ENCODE measurements at regions not wholly inside any gene's neighbourhood (a gene's known extent, or its start where the extent isn't known, plus 50 kb on each side); places are given as distances from the start of the nearest gene placed in this dataset.

DNA sequence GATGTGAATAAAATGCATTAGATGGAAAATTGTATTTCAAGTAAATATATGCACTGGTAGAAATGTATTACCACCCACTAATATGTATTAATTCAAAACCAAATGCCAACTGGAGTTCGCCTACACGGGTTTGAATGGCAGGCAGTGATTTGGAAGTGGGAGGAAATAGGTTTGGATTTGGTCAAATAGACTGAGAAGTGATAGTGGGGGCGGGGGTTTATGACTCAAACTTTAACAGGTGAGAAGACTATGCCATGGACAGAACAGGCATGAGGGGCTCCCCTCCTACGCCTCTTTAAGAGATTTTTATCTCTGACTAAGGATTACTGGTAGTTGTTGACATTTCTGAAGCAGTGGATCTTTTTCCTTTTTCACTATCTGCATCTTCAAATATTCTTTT, 677.8 kb downstream of the NTRK3 start:
- intact Hi-C loops (cut with micrococcal nuclease), result no loop called here
- no peaks in the 10 kb centered on the region for H3K27me3 Mint-ChIP-seq (ENCODE audit: insufficient read depth, unreplicated experiment)
- TF ChIP-seq, protein P1, sequence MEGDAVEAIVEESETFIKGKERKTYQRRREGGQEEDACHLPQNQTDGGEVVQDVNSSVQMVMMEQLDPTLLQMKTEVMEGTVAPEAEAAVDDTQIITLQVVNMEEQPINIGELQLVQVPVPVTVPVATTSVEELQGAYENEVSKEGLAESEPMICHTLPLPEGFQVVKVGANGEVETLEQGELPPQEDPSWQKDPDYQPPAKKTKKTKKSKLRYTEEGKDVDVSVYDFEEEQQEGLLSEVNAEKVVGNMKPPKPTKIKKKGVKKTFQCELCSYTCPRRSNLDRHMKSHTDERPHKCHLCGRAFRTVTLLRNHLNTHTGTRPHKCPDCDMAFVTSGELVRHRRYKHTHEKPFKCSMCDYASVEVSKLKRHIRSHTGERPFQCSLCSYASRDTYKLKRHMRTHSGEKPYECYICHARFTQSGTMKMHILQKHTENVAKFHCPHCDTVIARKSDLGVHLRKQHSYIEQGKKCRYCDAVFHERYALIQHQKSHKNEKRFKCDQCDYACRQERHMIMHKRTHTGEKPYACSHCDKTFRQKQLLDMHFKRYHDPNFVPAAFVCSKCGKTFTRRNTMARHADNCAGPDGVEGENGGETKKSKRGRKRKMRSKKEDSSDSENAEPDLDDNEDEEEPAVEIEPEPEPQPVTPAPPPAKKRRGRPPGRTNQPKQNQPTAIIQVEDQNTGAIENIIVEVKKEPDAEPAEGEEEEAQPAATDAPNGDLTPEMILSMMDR (IDR thresholded peaks at IDR 0.05; ENCODE audit: unreplicated experiment), result no peak
- no peaks in the 10 kb centered on the region for H3K36me3 Mint-ChIP-seq (ENCODE audit: insufficient read depth, unreplicated experiment)
- BruUV-seq (replicated peaks), result no TSS peak
- ChIA-PET POLR2A (interaction anchor here (0.8 kb wide), 1 partner anchor 22 kb away, joined by 3 read pairs; no protein-coding TSS in a partner anchor), CTCF (interaction anchor here (1.1 to 1.3 kb wide), 2 partner anchors 13 to 25 kb away, joined by 3 read pairs; no protein-coding TSS in a partner anchor)
- H3K9me3 Mint-ChIP-seq (ENCODE audit: unreplicated experiment), result no peaks in the 10 kb centered on the region
- H3K4me3 Mint-ChIP-seq (ENCODE audit: unreplicated experiment), result no peak overlapping the region
- no peak overlapping the region for H3K27ac Mint-ChIP-seq (ENCODE audit: low read depth, unreplicated experiment)
- DNase-seq (ENCODE audit: unreplicated experiment), result no peak
- H3K4me1 Mint-ChIP-seq (ENCODE audit: insufficient read depth, unreplicated experiment), result peaks cover 17% of the 10 kb centered on the region

DNA sequence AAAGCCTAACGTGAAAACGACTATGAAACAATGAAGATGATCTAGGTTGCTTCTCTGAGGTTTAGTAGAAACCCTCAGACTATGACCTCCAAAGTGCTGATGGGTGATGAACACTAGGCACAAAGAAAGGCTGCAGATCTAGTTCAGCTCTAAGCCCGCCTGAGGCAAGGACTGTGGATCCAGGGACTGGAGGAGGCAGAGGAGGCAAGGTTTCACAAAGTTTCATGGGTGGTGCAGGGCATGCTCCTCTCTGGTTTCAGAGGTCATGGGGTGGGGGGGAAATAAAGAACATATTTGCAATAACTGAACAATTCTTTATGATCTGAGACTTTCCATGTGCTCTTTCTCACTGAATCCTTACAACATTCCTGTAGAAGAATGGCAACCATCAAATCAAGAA, 679.2 kb downstream of the NTRK3 start:
- Mint-ChIP-seq H3K27ac (ENCODE audit: low read depth, unreplicated experiment) (no peak overlapping the region), H3K27me3 (ENCODE audit: insufficient read depth, unreplicated experiment) (no peaks in the 10 kb centered on the region), H3K4me1 (ENCODE audit: insufficient read depth, unreplicated experiment) (peaks cover 23% of the 10 kb centered on the region), H3K4me3 (ENCODE audit: unreplicated experiment) (no peak overlapping the region), H3K9me3 (ENCODE audit: unreplicated experiment) (no peaks in the 10 kb centered on the region), H3K36me3 (ENCODE audit: insufficient read depth, unreplicated experiment) (no peaks in the 10 kb centered on the region)
- TF ChIP-seq, protein P1 (IDR thresholded peaks at IDR 0.05; ENCODE audit: unreplicated experiment), result no peak
- intact Hi-C loops (cut with micrococcal nuclease), result no loop called here
- ChIA-PET CTCF (interaction anchor here (0.6 to 0.7 kb wide), 5 partner anchors 13 to 1221 kb away, joined by 3 to 4 read pairs (median 3); no protein-coding TSS in a partner anchor), POLR2A (no interaction called here)
- no peak for DNase-seq (ENCODE audit: unreplicated experiment)
- BruUV-seq (replicated peaks), result no TSS peak

DNA sequence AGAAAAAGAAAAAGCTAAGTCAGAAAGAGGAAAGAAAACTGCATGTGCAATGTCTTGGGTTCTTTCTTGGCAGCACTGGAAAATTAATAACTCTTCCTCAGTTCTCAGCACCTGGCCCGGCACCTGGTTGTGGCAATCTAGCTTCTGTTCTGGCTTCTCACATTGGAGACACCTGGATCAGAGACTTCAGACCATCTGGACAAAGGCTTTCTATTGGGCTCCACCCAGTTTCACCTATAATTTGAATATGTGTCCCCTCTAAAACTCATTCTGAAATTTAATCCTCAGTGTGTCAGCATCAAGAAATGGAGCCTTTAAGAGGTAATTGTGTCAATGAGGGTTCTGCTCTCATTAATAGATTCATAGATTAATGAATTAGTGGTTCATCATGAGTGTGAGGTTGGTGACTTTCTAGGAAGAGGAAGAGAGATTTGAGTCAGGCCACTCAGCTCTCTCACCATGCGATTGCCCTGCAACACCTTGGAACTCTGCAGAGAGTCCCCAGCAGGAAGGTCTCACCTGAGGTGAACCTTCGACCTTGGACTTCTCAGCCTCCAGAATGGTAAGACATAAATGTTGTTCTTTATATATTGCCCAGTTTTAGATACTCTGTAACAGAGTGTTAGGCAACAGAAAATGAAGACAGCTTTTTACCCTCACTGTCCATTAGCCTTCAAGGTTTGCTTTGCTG, 679.9 kb downstream of the NTRK3 start:
- H3K27me3 Mint-ChIP-seq (ENCODE audit: insufficient read depth, unreplicated experiment), result no peaks in the 10 kb centered on the region
- no peak for DNase-seq (ENCODE audit: unreplicated experiment)
- TF ChIP-seq, protein P1 (IDR thresholded peaks at IDR 0.05; ENCODE audit: unreplicated experiment), result no peak
- no peaks in the 10 kb centered on the region for H3K9me3 Mint-ChIP-seq (ENCODE audit: unreplicated experiment)
- no peaks in the 10 kb centered on the region for H3K36me3 Mint-ChIP-seq (ENCODE audit: insufficient read depth, unreplicated experiment)
- H3K27ac Mint-ChIP-seq (ENCODE audit: low read depth, unreplicated experiment), result no peak overlapping the region
- ChIA-PET POLR2A (interaction anchor here (0.8 kb wide), 1 partner anchor 81 kb away, joined by 5 read pairs; no protein-coding TSS in a partner anchor), CTCF (interaction anchor here (0.6 kb wide), 3 partner anchors 13 to 1089 kb away, joined by 3 to 4 read pairs (median 3); no protein-coding TSS in a partner anchor)
- H3K4me3 Mint-ChIP-seq (ENCODE audit: unreplicated experiment), result no peak overlapping the region
- H3K4me1 Mint-ChIP-seq (ENCODE audit: insufficient read depth, unreplicated experiment), result peaks cover 30% of the 10 kb centered on the region
- intact Hi-C loops (cut with micrococcal nuclease), result no loop called here
- BruUV-seq (replicated peaks), result no TSS peak

DNA sequence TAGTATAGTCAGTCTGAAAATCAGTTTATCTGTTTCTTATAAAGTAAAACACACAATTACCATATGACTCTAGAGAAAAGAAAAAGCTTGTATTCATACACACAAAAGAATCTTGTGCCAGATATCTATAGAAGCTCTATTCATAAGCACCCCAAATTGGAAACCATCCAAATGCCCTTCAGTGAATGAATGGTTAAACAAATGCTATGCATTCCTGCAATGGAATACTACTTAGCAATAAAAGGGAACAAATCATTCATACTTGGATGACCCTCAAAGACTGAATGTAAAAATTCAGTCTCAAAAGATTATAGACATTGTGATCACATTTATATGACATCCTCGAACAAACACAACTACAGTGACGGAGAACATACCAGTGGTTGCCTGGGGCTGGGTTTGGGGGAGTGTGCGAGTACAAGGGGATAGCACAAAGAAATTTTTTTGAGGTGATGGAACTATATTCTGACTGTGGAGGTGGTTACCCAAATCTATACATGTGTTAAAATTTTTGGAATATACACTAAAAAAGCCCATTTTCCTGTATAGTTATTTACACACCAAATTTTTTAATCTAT, 680.6 kb downstream of the NTRK3 start:
- POLR2A ChIA-PET, result interaction anchor here (0.8 kb wide), 1 partner anchor 80 kb away, joined by 5 read pairs; no protein-coding TSS in a partner anchor
- H3K9me3 Mint-ChIP-seq (ENCODE audit: unreplicated experiment), result no peaks in the 10 kb centered on the region
- no peak overlapping the region for H3K27ac Mint-ChIP-seq (ENCODE audit: low read depth, unreplicated experiment)
- H3K27me3 Mint-ChIP-seq (ENCODE audit: insufficient read depth, unreplicated experiment), result no peaks in the 10 kb centered on the region
- H3K4me1 Mint-ChIP-seq (ENCODE audit: insufficient read depth, unreplicated experiment), result peaks cover 36% of the 10 kb centered on the region
- CTCF ChIA-PET, result interaction anchor here (0.6 kb wide), 2 partner anchors 12 to 113 kb away, joined by 3 read pairs; no protein-coding TSS in a partner anchor
- intact Hi-C loops (cut with micrococcal nuclease), result no loop called here
- BruUV-seq (replicated peaks), result no TSS peak
- no peak for DNase-seq (ENCODE audit: unreplicated experiment)
- TF ChIP-seq, protein P1 (IDR thresholded peaks at IDR 0.05; ENCODE audit: unreplicated experiment), result no peak
- no peak overlapping the region for H3K4me3 Mint-ChIP-seq (ENCODE audit: unreplicated experiment)
- H3K36me3 Mint-ChIP-seq (ENCODE audit: insufficient read depth, unreplicated experiment), result peaks cover 6% of the 10 kb centered on the region

Measured in MCF 10A (cell line).